H1 (cell line): ENCODE measurements at regions not wholly inside any gene's neighbourhood (a gene's known extent, or its start where the extent isn't known, plus 50 kb on each side); places are given as distances from the start of the nearest gene placed in this dataset.

Source experiments
- ATF2 ChIP-seq: IDR thresholded peaks from 2 replicates; pipeline ENCODE4 v1.6.1; 2012; ENCODE audit warnings: low read length, inconsistent platforms
- CEBPB ChIP-seq: IDR thresholded peaks from 2 replicates; pipeline ENCODE4 v1.6.1; 2012; ENCODE audit warnings: low read depth, low read length
- CHD7 ChIP-seq: fragments of 300-600 bp; sonication (generic); IDR thresholded peaks from 2 replicates; pipeline ENCODE4 v1.7.1; 2012; ENCODE audit warnings: low read length, moderate library complexity, mild to moderate bottlenecking, inconsistent platforms; ENCODE audit not compliant: insufficient replicate concordance
- HDAC2 ChIP-seq, 2 experiments: fragments of 300-600 bp in 1 of 2; sonication (generic) in 1 of 2; IDR thresholded peaks; 2 replicates each; pipeline ENCODE4 v1.6.1; 2011 to 2012; ENCODE audit warnings: low read depth in 2 of 2, low read length in 2 of 2, mild to moderate bottlenecking in 2 of 2, moderate library complexity in 2 of 2, borderline replicate concordance in 1 of 2, inconsistent platforms in 1 of 2
- JUN ChIP-seq: IDR thresholded peaks from 2 replicates; pipeline ENCODE4 v1.6.1; 2011; ENCODE audit warnings: low read depth, mild to moderate bottlenecking, improper control_type of control experiment, low read length
- SIN3A ChIP-seq, 2 experiments: IDR thresholded peaks in 1 of 2; conservative IDR thresholded peaks in 1 of 2; 2 replicates each; pipeline ENCODE4 v1.6.1; 2011 to 2012; ENCODE audit warnings: low read length in 2 of 2, improper control_type of control experiment in 1 of 2, low read depth in 1 of 2, mild to moderate bottlenecking in 1 of 2
- SP1 ChIP-seq: IDR thresholded peaks from 2 replicates; pipeline ENCODE4 v1.6.1; 2011; ENCODE audit warnings: low read depth, low read length
- SP2 ChIP-seq: IDR thresholded peaks from 2 replicates; pipeline ENCODE4 v1.6.1; 2012; ENCODE audit warnings: mild to moderate bottlenecking, low read length, inconsistent platforms
- SP4 ChIP-seq: IDR thresholded peaks from 2 replicates; pipeline ENCODE4 v1.6.1; 2012; ENCODE audit warnings: low read length, inconsistent platforms
- TAF1 ChIP-seq: IDR thresholded peaks from 2 replicates; pipeline ENCODE4 v1.6.1; 2011; ENCODE audit warnings: mild to moderate bottlenecking, low read depth, low read length

GRCh38 chr12:47340411-47341015 is 260.8 kb upstream of the AMIGO2 start (continued):
- TF ChIP-seq CHD7 (no peak), SIN3A (conservative IDR thresholded peaks at IDR 0.05 in 1 of 2, IDR thresholded peaks at IDR 0.05 in 1 of 2; ENCODE audit: low read depth in 1 of 2, low read length in 2 of 2) (no peak), CEBPB (no peak), JUN (no peak), SP1 (no peak), SP2 (no peak), TAF1 (no peak), ATF2 (no peak), SP4 (no peak), HDAC2 (IDR thresholded peaks at IDR 0.05; ENCODE audit: borderline replicate concordance in 1 of 2, low read depth in 2 of 2, low read length in 2 of 2) (no peak)
